Activated T-cell treated with anti-CD3 and anti-CD28 coated beads for 48 hours (primary cell): ENCODE measurements at regions not wholly inside any gene's neighbourhood (a gene's known extent, or its start where the extent isn't known, plus 50 kb on each side); places are given as distances from the start of the nearest gene placed in this dataset.

ENCODE experiments used
- DNase-seq: peaks from one replicate; pipeline ENCODE4 v3.0.0-alpha.2; 2020; ENCODE audit warnings: low read depth

GRCh38 chrX:98371994-98372393, 1488.3 kb downstream of the RPA4 start:
- no peak for DNase-seq

DNA sequence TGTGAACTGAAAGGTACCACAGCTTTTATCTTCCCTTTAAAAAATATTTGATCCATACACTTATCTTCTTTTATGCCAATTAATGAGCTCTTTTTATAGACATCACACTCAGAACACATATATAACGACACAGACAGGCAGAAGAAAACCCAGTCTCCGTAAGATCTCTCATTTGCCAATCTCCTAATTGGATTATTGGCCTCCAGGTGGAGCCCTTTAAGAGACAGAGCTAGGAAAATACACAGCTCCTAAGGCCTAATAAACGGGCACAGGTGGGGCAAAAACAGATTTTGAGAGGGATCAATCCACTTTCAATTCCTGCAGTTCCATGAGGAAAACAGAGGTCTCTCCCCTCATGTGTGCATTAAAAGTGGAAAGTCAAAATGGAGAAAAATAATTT, 1495.4 kb downstream of the RPA4 start:
- DNase-seq = no peak

GRCh38 chrX:98380106-98380505, 1496.4 kb downstream of the RPA4 start:
- no peak for DNase-seq

GRCh38 chrX:98380556-98380955, 1496.8 kb downstream of the RPA4 start:
- DNase-seq = no peak

- no peak for DNase-seq
These were observed 1514.8 kb downstream of the RPA4 start for GRCh38 chrX:98398542-98398941.

DNA sequence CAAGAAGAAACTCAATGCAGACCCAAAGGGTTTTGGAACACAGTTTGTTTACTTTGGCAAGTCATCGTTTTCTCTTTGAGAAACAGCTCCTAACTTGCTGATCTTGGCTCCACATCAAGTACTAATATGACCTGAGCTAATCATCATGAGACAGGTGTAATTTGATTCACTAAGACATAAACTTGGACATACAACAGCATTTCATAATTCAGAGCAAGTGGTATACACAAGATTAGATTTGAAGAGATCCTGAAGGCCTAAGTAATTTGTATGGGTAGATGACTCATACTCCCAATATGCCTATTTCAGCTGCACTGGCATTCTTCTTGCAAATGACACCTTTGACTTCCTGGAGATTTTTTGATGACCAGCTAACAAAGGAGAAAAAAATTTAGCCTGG, 1521.7 kb downstream of the RPA4 start:
- DNase-seq = no peak

DNA sequence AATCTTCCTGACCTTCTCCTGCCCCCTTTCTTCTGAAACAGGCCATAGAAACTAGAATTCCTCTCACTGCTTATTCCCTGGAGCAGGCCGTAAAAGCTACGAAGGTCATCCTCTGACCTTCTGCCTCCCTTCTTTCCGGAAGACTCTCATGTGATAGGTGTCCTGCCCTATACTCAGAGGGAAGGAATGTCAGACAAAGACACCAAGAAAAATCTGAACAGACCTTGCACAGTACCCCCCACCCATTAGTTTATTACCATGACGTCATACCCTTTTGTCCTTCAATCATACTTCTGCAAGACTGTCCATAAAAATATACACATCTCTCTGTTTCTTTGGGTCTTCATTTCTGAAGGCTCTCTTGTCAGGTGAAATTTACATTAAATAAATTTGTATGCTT, 1523.9 kb downstream of the RPA4 start:
- no peak for DNase-seq

DNA sequence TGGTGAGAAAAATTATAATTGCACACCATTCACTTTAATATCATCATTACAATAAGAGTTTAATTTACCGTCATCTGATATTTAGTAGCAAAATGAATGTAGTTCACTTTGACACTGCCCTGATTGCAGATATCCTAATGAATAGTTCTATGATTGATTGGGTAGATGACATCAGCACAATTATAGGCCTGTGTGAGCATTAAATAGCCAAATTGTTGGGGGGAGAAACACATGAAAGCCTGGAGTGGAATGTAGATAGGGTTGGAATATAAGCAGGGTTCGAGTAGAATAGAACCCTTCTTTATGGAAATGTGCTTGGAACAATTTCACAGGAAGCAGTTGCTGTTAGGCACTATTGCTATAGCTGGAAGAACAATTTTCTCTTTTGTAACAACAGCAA, 1526.2 kb downstream of the RPA4 start:
- no peak for DNase-seq

DNA sequence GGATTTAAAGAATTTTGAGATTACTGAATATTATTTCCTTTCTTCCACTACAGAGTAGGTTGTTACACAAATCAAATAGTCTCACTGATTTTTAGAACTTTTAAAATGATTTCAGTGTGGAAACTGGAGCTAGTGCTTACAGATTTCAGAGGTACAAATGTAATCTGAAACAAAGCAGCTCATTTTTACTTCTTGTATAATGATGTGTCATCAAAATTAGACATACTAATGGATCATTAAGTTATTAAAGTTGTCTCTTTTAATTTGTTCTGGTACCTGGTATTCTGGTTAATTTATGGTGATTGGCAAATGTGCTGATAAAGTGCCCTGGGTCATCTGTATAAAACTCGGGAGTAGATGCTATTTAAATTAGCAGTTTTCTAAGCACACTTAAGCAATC, 1528.3 kb downstream of the RPA4 start:
- no peak for DNase-seq

GRCh38 chrX:98422536-98422935, 1538.8 kb downstream of the RPA4 start:
- DNase-seq = no peak

DNA sequence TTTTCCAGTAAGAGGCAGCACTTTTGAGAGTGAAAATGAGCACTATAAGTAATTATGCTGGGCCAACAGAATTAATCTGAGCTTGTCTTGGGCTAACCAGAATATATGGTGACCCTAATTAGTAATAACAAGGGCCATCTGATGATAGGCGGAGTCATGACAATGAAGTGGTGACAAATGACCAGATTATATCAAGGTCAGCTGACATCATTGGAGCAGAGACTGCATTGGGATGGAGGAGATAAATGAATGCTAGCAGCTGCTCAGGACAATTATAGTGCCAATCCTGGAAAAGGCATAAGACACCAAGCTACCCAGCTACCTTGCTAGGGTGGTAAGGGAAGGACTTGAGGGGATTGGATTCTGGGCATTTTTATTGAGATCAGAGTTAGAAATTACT, 1548.7 kb downstream of the RPA4 start:
- DNase-seq = no peak

- DNase-seq = no peak
These were observed 1564.8 kb downstream of the RPA4 start for GRCh38 chrX:98448524-98448923.

GRCh38 chrX:98452456-98452855, 1568.7 kb downstream of the RPA4 start:
- no peak for DNase-seq

DNA sequence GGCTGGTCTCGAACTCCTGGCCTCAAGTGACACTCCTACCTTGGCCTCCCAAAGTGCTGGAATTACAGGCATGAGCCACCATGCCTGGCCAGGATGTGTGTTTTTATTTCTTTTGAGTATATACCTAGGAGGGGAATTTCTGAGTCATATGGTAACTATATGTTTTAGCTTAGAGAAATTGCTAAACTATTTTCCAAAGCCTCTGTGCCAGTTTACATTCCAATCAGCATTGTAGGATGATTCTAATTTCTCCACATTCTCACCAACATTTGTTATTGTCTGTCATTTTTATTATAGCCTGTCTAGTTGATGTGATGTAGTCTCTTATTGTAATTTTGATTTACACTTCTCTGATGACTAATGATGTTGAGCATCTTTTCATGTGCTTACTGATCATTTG, 1576.0 kb downstream of the RPA4 start:
- DNase-seq = no peak

- DNase-seq = no peak
These were observed 1596.9 kb downstream of the RPA4 start for GRCh38 chrX:98480606-98481005.

- no peak for DNase-seq
These were observed 1597.9 kb downstream of the RPA4 start for GRCh38 chrX:98481636-98482035.

GRCh38 chrX:98490670-98491069, 1607.0 kb downstream of the RPA4 start:
- DNase-seq = no peak

DNA sequence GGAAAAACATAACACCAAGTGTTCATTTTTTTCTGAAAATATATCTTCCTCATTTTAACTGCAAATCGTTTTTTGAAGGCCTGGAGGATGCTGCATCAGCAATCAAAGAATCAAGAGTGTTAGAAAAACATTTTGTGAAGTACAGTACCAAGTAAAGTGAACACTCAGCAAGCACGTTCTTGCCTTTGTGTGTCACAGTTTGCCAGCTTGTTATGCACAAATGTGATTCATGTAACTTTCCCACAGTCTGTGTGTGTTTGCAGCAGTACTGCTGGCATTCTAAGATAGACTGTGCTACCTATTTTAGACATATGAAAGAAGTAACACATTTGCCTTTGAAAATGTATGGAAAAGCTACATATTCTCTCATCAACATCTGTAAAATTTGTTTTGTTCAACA, 1617.7 kb downstream of the RPA4 start:
- no peak for DNase-seq

- DNase-seq = no peak
These were observed 1623.2 kb downstream of the RPA4 start for GRCh38 chrX:98506907-98507306.

DNA sequence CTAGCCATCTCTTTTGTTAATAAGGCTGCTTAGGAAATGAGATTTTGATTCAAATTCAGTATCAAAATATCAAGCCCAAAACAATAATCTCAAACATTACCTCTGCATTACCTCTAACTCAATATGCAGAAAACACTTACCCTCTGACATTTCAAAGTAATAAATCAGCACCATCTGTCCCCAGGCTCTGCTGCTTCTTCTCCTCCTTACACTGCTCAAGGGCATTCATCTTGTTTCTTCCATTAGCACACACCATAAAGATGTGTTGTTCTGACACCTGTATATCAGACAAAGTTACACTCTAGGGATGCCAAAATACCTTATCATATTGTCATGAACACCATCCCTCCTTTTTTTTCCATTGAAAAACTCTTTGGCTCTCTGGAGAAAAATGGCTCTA, 1630.3 kb downstream of the RPA4 start:
- no peak for DNase-seq

- DNase-seq = no peak
These were observed 1632.4 kb downstream of the RPA4 start for GRCh38 chrX:98516120-98516519.

DNA sequence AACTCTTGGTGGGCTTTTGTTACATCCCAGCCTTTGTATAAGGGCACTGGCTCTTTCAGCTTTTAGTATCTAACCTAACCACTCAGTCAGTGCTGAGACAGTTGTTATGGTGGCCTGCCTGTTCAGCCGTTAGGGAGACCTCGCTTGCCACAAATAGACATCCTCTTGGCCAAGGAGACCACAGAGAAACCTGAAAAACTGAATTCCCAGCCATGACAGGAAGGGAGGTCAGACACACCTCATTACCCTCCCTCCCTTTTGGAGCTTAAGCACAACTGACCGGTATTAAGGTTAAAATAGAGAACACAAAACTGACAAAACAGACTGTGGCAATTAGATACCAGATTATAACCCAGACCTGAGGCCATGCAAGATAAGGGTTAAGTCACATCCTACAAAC, 1639.3 kb downstream of the RPA4 start:
- DNase-seq = no peak

DNA sequence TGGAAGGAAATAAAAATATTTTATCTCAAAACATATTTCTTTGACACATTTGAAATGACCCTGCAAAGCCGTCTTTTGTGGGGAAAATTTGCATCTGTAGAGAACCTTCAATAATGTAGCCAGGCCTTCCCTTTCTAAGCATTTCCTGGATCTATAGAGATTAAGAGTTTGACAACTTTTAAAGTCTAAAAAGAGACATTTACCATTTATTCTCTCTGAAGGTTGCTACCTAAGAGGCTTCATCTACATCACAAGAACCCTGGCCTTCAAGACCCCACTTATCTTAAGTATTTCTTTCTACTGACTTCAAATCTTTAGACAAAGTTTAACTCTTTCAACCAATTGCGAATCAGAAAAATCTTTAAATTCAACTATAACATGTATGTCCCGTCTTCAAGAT, 1639.8 kb downstream of the RPA4 start:
- DNase-seq = no peak

DNA sequence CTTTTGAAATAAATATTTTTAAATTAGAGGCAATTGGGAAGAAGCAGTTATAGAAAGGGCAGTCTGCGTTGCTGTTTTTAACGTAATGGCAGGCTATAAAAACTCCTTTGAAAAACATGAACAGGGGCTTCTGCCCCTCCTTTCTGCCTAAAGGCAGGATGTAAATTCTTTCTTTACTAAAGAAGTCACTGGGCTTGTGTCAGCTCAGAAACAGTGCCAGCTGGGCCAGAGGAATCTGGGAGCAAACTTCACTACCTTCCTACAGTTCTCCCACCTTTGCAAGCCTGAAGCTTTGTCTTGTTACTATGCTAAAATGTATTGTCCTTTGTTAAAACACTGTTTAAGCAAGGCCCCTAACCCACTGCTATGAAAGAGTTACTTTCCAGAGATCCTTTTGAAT, 1664.8 kb downstream of the RPA4 start:
- no peak for DNase-seq

DNA sequence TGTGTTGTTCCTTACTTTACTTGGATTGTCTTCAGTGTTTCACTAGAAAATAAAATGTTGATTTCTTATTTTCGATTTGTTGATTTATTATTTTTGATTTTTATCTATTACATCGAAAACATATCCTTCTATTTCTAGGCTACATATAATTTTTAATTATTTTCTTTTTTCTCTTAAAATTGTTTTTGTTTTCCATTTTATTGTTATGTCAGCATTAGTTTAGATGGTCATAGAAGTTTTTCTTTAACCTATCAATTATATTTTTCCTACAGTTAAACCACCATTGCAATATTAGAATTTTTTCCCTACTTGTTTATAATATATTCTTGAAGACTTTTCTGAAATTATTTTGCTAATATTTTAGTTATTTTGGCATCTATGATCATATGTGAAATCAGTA, 1685.1 kb downstream of the RPA4 start:
- DNase-seq = no peak
